GM19025 (cell line): ENCODE measurements at regions not wholly inside any gene's neighbourhood (a gene's known extent, or its start where the extent isn't known, plus 50 kb on each side); places are given as distances from the start of the nearest gene placed in this dataset.

ENCODE experiments used
- ATAC-seq: cut with Tn5 transposase; IDR thresholded peaks from one replicate; pipeline ENCODE4 v1.9.1; 2021; ENCODE audit warnings: mild to moderate bottlenecking, low read depth, moderate library complexity; ENCODE audit not compliant: unreplicated experiment

DNA sequence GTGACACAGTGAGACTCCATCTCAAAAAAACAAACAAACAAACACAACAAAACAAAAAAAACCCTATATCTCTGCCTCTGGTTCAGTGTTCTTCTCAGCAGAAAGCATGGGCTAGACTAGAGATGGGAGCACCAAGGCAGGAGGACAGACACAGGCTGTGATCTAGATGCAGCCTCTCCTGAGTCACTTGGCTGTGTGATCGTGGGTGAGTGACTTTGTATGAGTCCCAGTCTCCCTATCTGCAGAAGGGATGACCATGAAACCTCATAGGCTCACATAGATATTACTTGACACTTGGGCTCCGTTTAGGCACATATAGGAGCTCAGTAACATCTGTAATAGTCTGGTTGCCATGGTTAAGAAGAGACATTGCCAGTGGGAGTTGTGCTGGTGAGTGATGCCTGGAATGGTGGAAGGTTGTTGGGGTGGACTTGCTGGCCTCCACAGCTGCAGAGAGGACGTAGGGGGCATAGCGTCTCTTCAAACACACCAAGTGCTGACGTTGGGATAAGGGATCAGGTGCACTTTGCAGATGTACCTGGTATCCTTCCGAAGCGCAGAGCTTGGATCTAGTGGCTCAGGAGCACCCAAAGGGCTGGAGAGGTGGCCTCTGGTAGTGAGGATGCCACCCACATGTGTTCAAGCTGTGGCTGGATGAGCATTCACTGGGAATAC is 318.9 kb upstream of the HS6ST1 start:
- ATAC-seq: no peak

DNA sequence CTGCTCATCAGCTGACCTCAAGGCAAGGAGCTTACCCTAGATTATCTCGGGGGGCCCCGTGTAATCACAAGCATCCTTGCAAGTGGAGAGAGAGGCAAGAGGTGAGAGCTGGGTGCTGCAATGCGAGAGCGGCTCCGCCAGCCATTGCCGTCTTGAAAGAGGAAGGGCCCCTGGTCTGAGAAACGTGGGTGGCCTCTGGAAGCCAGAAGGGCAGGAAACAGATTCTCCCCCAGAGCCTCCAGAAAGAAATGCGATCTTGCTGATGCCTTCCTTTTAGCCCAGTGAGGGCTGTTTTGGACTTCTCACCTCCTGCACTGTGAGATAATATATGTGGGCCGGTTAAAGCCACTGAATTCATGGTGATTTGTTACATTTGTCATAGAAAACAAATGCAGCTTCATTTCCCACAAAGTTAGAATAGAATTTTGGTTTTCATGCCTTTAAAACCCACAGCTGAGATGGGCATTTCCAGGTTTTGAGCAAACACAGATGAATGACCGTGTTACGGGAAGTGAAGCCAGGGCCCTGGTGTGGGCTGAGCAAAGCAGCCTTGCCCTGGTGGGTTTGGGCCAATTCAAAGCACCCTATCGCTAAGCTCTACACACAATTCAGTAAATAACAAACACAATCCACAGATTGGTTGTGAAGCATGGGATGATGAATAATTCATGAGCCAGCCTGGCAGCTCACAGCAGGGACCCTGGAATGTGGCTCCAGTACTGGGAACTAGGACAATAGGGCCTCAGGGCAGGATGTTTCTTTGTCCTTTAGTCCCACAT is 319.9 kb upstream of the HS6ST1 start:
- no peak for ATAC-seq

DNA sequence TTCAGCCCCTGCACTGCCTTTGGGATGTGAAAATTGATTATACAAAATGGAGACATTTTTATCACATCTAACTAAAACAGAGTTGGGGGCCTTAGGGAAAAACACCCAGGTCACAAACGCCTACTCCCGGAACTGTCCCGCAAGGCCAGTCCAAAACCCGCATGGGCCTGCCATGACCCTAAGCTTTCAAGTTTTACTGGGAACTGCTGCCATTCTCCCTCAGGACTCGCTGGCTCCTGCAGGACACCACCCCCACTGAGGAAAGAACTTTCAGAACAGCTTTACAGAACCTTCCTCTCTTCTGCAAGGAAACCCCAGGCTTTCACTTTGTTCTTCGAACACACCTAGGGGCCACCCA is 320.4 kb upstream of the HS6ST1 start:
- no peak for ATAC-seq

- ATAC-seq: no peak
These were observed 321.0 kb upstream of the HS6ST1 start for GRCh38 chr2:128639693-128640092.

GRCh38 chr2:128640166-128640844 is 321.6 kb upstream of the HS6ST1 start:
- ATAC-seq: no peak

- ATAC-seq: no peak
These were observed 322.2 kb upstream of the HS6ST1 start for GRCh38 chr2:128640845-128641360.

DNA sequence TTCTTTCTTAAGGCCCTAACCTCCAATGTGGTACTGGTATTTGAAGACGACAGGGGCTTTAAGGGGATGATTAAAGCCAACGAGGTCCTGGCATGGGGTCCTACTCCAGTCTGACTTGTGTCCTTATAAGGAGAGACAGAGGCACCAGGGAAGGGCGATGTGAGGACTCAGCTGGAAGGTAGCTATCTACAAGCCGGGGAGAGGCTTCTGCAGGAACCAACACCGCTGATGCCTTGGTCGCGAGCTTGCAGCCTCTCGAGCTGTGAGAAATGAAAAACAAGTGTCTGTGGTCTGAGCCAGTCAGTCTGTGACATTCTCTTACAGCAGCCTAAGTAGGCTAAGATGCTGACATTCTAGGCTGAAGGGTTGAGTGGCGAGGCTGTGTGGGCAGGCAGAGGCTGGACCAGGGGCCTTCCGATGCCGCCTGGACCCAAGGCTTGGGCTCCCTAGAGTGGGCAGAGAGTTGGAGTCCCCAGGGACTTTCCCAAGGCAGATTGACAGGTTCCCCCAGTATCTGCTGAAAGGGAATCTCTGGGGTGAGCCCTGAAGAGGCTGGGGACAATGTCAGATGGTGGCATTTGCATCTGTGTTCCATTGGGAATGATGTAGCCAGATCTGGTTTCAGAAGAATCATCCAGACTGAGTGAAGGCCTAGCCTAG is 322.9 kb upstream of the HS6ST1 start:
- ATAC-seq: no peak

DNA sequence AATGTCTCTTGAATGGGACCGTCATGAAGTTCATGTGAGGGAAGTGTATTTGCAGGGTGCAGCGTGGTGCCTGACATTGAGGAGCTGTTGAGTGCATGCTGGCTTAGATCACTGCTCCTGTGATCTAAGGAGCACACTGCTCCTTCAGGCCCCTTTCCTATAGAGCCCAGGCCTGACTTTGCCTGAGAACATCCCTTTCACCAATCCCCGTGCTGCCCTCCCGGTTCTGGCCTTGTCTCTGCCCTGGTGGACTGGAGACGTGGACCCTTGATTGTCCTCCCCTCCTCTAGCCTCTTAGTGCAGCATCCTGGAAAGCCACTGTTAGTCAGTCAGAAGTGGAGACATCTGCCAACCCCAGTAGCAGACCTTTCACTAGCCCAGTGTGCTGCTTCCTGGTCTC is 323.6 kb upstream of the HS6ST1 start:
- no peak for ATAC-seq

GRCh38 chr2:128642821-128643220 is 324.2 kb upstream of the HS6ST1 start:
- ATAC-seq: no peak

DNA sequence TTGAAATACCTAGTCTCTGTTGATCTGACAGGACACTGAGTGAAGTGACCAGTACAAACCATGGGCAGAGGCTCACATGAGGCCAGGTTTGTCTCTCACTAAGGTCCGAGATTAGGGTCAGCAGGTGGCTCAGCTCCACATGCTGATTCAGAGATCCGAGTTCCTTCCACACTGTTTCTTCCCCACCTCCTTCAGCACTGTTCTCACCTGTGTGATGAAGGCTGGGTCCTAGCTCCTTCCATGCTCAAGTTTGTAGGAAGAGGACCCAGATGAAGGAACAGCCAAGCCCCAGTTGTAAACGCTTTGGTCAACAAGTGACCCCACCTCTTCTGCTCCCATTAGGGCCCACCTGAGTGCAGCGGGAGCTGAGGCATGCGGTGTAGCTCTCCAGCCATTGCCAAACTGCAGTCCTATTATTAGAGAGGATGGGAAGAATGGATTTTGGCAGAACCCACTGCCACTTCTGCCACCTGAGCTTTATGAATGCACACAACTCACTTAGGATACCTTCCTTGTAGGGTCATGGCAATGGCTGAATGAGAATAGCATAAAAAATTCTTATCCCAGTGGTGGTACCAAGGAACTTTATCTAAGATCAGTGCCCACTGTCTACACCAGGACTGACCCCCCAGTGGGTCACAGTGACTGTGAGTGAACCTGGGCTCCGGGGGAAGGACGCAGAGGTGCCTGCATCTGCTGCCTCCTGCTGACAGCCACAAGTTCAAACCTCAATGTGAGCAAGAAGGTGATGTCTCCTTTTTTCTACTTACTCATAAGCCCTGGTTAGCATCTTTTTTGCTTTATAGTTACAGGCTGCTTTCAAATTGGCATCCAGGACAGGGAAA is 324.8 kb upstream of the HS6ST1 start:
- ATAC-seq: no peak

DNA sequence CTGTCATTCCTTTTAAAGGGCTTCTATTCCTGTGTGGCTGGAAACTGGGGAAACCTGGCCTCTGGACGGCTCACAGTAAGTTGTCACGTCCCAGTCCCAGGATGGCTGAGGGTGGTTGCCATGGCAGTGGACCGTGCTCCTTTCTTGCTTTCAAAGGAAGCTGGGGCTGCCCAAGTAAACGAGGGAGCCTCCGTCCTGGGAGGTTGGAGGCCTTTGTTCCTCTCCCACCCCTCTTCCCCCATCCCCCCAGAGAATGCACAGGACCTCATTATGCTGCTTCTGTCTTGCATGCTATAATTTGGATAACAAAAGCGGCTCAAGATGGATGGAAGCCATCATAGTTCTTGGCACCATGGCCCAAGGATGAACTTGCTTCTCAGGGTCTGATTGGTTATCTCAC is 325.5 kb upstream of the HS6ST1 start:
- ATAC-seq: no peak

DNA sequence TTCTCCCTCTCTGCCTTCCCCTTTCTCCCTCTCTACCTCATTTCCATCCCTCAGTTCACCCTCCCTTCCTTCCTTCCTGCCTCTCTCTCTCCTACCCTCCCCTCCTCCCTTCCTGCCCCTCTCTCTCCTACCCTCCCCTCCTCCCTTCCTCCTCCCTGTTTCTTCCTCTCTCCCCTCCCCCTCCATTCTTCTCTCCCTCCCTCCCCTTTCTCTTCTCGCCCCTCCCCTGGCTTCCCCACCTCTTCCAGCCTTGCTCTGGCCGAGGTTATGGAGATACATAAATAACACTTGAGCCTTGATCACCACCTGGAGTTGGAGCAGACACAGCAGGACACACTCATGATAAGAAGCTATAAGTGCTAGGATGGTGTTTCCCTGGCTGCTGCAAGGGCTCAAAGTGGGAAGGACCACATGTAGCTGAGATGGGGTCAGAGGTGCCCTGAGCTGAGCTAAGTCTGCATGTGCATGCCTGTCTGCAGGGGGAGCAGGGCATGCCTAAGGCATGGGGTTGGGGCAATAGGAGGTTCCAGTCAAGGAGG is 326.1 kb upstream of the HS6ST1 start:
- no peak for ATAC-seq

GRCh38 chr2:128645631-128646030 is 327.0 kb upstream of the HS6ST1 start:
- ATAC-seq: no peak

DNA sequence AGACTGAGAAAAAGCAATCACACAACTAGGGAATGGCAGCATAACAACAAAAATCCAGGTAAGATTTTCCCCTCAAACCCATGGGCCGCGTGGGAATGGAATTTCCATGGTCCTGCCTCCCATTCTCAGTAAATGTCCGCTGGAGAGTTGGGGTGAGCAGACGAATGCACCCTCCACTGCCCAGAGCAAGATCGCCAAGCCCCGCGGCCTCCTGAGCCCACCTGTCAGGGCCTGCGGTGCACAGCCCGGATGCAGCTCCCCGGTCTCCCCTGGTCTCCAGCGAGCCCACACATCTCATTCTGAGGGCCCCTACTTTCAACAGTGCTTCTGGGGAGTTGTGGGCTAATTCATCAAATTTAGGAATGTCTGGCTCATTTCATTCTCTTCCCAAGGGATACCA is 327.4 kb upstream of the HS6ST1 start:
- no peak for ATAC-seq

DNA sequence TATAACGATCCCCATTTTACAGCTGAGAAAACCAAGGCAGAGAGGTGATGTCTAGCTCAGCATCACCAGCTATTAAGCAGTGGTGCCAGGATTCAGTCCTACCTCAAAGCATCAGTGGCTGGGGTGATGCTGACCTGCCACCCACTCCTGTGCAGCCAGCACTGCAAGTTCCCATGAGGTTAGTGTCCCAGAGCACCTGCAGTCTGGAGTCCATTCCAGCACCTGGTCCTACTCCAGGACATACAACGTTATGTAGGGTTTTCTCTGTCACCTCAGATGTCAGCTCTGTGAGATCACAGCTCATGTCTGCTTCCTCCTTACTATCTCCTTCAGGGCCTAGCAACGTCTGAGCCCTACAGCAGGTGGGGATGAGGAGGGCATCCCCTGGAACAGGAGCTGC is 328.0 kb upstream of the HS6ST1 start:
- ATAC-seq: no peak

- no peak for ATAC-seq
These were observed 332.3 kb upstream of the HS6ST1 start for GRCh38 chr2:128651000-128651399.

GRCh38 chr2:128654408-128654807 is 335.7 kb upstream of the HS6ST1 start:
- ATAC-seq: no peak

DNA sequence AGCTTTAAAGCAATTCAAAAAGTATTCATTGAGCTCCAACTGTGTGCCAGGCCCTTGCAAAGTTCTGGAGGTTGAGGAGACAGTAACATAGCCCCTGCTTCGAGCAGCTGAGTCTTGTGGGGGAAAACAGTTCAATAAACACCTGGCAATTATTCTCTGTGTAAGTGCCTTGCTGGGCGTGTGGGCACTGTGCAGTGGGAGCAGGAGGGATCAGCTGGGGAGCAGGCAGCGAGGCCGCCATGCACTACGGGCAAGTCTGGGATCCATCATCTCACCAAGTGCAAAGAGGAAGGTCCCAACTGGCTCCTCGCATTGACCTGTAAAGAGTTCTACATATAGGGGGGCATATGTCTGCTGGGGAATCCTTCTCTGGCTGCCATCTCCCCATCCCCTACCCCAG is 342.2 kb upstream of the HS6ST1 start:
- ATAC-seq: no peak

DNA sequence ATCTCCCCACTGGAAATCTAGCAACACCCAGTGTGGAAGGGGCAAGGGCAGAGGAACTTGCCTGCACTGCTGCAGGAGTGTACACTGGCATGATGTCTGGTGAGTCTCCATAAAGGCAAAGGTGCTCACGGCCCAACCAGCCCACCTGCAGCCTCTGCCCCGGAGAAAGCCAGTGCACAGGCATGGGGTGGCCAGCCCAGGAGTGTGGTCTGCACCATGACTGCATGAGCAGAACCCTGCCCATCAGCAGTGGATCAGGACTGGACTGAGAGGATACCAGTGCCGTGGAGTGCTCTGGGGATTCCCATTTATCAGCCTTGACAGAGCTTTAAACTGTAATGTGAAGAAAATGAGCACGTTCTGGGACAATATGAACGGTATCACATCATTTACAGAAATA is 342.6 kb upstream of the HS6ST1 start:
- no peak for ATAC-seq

- ATAC-seq: no peak
These were observed 343.4 kb upstream of the HS6ST1 start for GRCh38 chr2:128662051-128662471.
